Chondrocyte (in vitro differentiated cells): ENCODE measurements at regions not wholly inside any gene's neighbourhood (a gene's known extent, or its start where the extent isn't known, plus 50 kb on each side); places are given as distances from the start of the nearest gene placed in this dataset.
A peak's percentile ranks its signal among the peaks of the same experiment; 100 is the strongest.

ENCODE experiments used
- DNase-seq: peaks from one replicate; pipeline ENCODE4 v3.0.0; 2021; ENCODE audit warnings: mixed read lengths, low spot score
- H3K27ac Mint-ChIP-seq: one replicate; pipeline ENCODE4 v1.8.0; 2021; ENCODE audit warnings: mild to moderate bottlenecking, moderate library complexity, mixed read lengths; ENCODE audit not compliant: unreplicated experiment
- H3K27me3 Mint-ChIP-seq: 2 replicates; pipeline ENCODE4 v1.8.0; 2021; ENCODE audit warnings: low read depth, mixed read lengths
- H3K36me3 Mint-ChIP-seq: 2 replicates; pipeline ENCODE4 v1.8.0; 2021; ENCODE audit warnings: low read depth, mixed read lengths
- H3K4me1 Mint-ChIP-seq: 2 replicates; pipeline ENCODE4 v1.8.0; 2021; ENCODE audit warnings: low read depth, mild to moderate bottlenecking, mixed read lengths
- H3K4me3 Mint-ChIP-seq: one replicate; pipeline ENCODE4 v1.8.0; 2021; ENCODE audit warnings: mild to moderate bottlenecking, moderate library complexity, mixed read lengths; ENCODE audit not compliant: unreplicated experiment
- H3K9me3 Mint-ChIP-seq: 2 replicates; pipeline ENCODE4 v1.8.0; 2021; ENCODE audit warnings: low read depth, mixed read lengths
- TF ChIP-seq, protein P1 (sequence below): fragments of 200-600 bp; sonication (generic); IDR thresholded peaks from 2 replicates; pipeline ENCODE4 v1.5.0; 2021; ENCODE audit warnings: antibody characterized with exemption, mild to moderate bottlenecking, moderate library complexity

DNA sequence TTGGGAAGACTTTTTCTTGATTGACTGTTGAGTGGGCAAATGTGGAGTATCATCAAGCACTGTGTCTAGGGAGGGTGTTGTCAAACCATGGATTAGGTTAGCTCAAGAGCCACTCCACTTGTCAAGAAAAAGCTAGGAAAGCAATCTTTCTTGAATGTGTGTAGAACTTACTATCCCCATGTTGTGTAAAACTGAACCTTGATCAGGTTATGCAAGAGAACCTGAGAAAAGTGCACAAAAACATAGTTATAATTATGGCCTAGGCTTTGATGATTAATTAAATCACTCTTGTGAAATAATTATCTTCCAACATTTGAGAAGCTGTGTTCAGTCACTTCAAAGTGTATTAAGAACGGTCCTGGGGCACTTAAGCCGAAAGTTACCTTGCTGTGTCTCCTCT, 238.2 kb upstream of the OBI1 start:
- H3K27me3 Mint-ChIP-seq, result peaks cover 2% of the 10 kb centered on the region
- H3K27ac Mint-ChIP-seq, result no peak overlapping the region
- peaks cover 2% of the 10 kb centered on the region for H3K9me3 Mint-ChIP-seq
- H3K36me3 Mint-ChIP-seq, result no peaks in the 10 kb centered on the region
- no peak for DNase-seq
- TF ChIP-seq, protein P1, sequence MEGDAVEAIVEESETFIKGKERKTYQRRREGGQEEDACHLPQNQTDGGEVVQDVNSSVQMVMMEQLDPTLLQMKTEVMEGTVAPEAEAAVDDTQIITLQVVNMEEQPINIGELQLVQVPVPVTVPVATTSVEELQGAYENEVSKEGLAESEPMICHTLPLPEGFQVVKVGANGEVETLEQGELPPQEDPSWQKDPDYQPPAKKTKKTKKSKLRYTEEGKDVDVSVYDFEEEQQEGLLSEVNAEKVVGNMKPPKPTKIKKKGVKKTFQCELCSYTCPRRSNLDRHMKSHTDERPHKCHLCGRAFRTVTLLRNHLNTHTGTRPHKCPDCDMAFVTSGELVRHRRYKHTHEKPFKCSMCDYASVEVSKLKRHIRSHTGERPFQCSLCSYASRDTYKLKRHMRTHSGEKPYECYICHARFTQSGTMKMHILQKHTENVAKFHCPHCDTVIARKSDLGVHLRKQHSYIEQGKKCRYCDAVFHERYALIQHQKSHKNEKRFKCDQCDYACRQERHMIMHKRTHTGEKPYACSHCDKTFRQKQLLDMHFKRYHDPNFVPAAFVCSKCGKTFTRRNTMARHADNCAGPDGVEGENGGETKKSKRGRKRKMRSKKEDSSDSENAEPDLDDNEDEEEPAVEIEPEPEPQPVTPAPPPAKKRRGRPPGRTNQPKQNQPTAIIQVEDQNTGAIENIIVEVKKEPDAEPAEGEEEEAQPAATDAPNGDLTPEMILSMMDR, result no peak
- H3K4me3 Mint-ChIP-seq, result no peak overlapping the region
- H3K4me1 Mint-ChIP-seq, result no peaks in the 10 kb centered on the region

- no peak overlapping the region for H3K27ac Mint-ChIP-seq
- H3K27me3 Mint-ChIP-seq, result no peaks in the 10 kb centered on the region
- DNase-seq, result no peak
- H3K9me3 Mint-ChIP-seq, result no peaks in the 10 kb centered on the region
- no peaks in the 10 kb centered on the region for H3K36me3 Mint-ChIP-seq
- H3K4me1 Mint-ChIP-seq, result no peaks in the 10 kb centered on the region
- no peak overlapping the region for H3K4me3 Mint-ChIP-seq
- TF ChIP-seq, protein P1, result no peak
Measured at GRCh38 chr13:78884571-78884970, 225.6 kb upstream of the OBI1 start.

DNA sequence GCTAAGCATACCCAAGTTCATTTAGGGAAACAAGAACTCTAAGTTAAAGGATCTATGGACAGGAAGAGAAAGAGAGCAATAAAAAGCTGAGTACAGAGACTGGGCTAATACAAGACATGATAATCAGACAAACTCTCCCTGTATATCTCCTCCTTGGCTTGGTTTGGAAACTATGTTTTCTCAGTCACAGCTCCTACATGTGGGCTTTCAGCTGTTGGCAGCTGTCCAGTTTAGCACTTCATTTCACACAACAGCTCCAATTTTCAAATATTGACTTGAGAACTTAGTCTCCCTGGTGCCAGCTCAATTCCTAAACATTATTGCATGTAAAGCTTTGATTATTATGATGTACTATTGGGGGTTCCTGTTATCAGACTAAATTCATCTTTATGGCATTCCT, 222.8 kb upstream of the OBI1 start:
- Mint-ChIP-seq H3K4me3 (no peak overlapping the region), H3K27me3 (no peaks in the 10 kb centered on the region), H3K4me1 (no peaks in the 10 kb centered on the region), H3K9me3 (peaks cover 7% of the 10 kb centered on the region), H3K27ac (no peak overlapping the region), H3K36me3 (no peaks in the 10 kb centered on the region)
- DNase-seq, result no peak
- TF ChIP-seq, protein P1, result no peak

DNA sequence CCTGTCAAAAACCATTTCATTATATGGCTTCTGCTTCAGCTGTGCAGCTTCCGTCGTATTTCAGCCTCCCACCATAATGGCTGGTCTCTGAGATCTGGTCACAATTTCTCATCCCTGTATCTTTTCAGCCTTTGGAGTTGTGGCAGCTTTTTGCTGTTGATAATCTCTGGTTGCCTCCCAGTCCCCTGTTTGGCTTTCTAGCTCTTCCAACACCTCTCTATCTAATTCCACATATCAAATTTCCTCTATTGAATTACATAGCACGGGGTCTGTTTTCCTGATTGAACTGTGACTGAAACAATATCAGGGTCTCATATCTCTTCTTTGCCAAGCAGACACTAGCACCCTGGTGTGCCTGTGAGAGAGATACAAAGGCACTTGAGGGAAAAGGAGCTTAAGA, 222.1 kb upstream of the OBI1 start:
- Mint-ChIP-seq H3K36me3 (no peaks in the 10 kb centered on the region), H3K4me3 (no peak overlapping the region), H3K27ac (no peak overlapping the region), H3K4me1 (no peaks in the 10 kb centered on the region), H3K9me3 (peaks cover 7% of the 10 kb centered on the region), H3K27me3 (no peaks in the 10 kb centered on the region)
- DNase-seq, result no peak
- TF ChIP-seq, protein P1, result no peak

- Mint-ChIP-seq H3K36me3 (no peaks in the 10 kb centered on the region), H3K27me3 (no peaks in the 10 kb centered on the region), H3K4me3 (no peak overlapping the region), H3K27ac (no peak overlapping the region), H3K4me1 (no peaks in the 10 kb centered on the region), H3K9me3 (peaks cover 7% of the 10 kb centered on the region)
- peak; percentile 54 for DNase-seq
- TF ChIP-seq, protein P1, result no peak
Measured at GRCh38 chr13:78876915-78877549, 218.1 kb upstream of the OBI1 start.
